ENCODE measurements at regions not wholly inside any gene's neighbourhood (a gene's known extent, or its start where the extent isn't known, plus 50 kb on each side); places are given as distances from the start of the nearest gene placed in this dataset.

- no peaks in the 10 kb centered on the region for H3K27me3 ChIP-seq (ENCODE audit: control insufficient read depth, insufficient read depth, low read length)
- intact Hi-C loops (cut with DNase I) = no loop called here
- H3K9me3 ChIP-seq (ENCODE audit: control insufficient read depth in 2 of 3, insufficient read depth in 1 of 3, low read length in 3 of 3) = peaks cover 0 to 13% (median 0%) of the 10 kb centered on the region in 3 donors
- no peaks in the 10 kb centered on the region for H3K4me1 ChIP-seq (ENCODE audit: control insufficient read depth in 2 of 3, insufficient read depth in 2 of 3, low read depth in 1 of 3, low read length in 3 of 3)
- no peak overlapping the region for H3K27ac ChIP-seq (ENCODE audit: low read depth in 2 of 2, low read length in 2 of 2)
- DNase-seq = no peak
- no peak overlapping the region for H3K4me3 ChIP-seq (ENCODE audit: low read length in 3 of 3)
- H3K36me3 ChIP-seq (ENCODE audit: control insufficient read depth in 2 of 3, insufficient read depth in 3 of 3, low read length in 3 of 3) = no peaks in the 10 kb centered on the region
- no peak overlapping the region for H3K9ac ChIP-seq (ENCODE audit: low read length in 3 of 3)
- TF ChIP-seq CTCF (IDR thresholded peaks at IDR 0.05; ENCODE audit: borderline replicate concordance, extremely low read depth, insufficient read depth) = no peak
- FAIRE-seq = no peak
These were observed 828.3 kb upstream of the TMEM132C start for GRCh38 chr12:127438512-127439244.

- TF ChIP-seq CTCF (IDR thresholded peaks at IDR 0.05; ENCODE audit: borderline replicate concordance, extremely low read depth, insufficient read depth) = no peak
- no peak overlapping the region for H3K27ac ChIP-seq (ENCODE audit: low read depth in 2 of 2, low read length in 2 of 2)
- intact Hi-C loops (cut with DNase I) = no loop called here
- H3K36me3 ChIP-seq (ENCODE audit: control insufficient read depth in 2 of 3, insufficient read depth in 3 of 3, low read length in 3 of 3) = no peaks in the 10 kb centered on the region
- H3K4me1 ChIP-seq (ENCODE audit: control insufficient read depth in 2 of 3, insufficient read depth in 2 of 3, low read depth in 1 of 3, low read length in 3 of 3) = no peaks in the 10 kb centered on the region
- FAIRE-seq = no peak
- no peak overlapping the region for H3K4me3 ChIP-seq (ENCODE audit: low read length in 3 of 3)
- H3K9me3 ChIP-seq (ENCODE audit: control insufficient read depth in 2 of 3, insufficient read depth in 1 of 3, low read length in 3 of 3) = peaks cover 0 to 7% (median 0%) of the 10 kb centered on the region in 3 donors
- no peaks in the 10 kb centered on the region for H3K27me3 ChIP-seq (ENCODE audit: control insufficient read depth, insufficient read depth, low read length)
- DNase-seq = no peak
- H3K9ac ChIP-seq (ENCODE audit: low read length in 3 of 3) = no peak overlapping the region
These were observed 821.3 kb upstream of the TMEM132C start for GRCh38 chr12:127445581-127446139.

- H3K27me3 ChIP-seq (ENCODE audit: control insufficient read depth, insufficient read depth, low read length) = no peaks in the 10 kb centered on the region
- no peaks in the 10 kb centered on the region for H3K36me3 ChIP-seq (ENCODE audit: control insufficient read depth in 2 of 3, insufficient read depth in 3 of 3, low read length in 3 of 3)
- H3K9me3 ChIP-seq (ENCODE audit: control insufficient read depth in 2 of 3, insufficient read depth in 1 of 3, low read length in 3 of 3) = no peaks in the 10 kb centered on the region
- H3K4me3 ChIP-seq (ENCODE audit: low read length in 3 of 3) = no peak overlapping the region
- TF ChIP-seq CTCF (IDR thresholded peaks at IDR 0.05; ENCODE audit: borderline replicate concordance, extremely low read depth, insufficient read depth) = no peak
- DNase-seq (no peak), FAIRE-seq (no peak)
- H3K27ac ChIP-seq (ENCODE audit: low read depth in 2 of 2, low read length in 2 of 2) = no peak overlapping the region
- no peak overlapping the region for H3K9ac ChIP-seq (ENCODE audit: low read length in 3 of 3)
- intact Hi-C loops (cut with DNase I) = no loop called here
- no peaks in the 10 kb centered on the region for H3K4me1 ChIP-seq (ENCODE audit: control insufficient read depth in 2 of 3, insufficient read depth in 2 of 3, low read depth in 1 of 3, low read length in 3 of 3)
These were observed 818.1 kb upstream of the TMEM132C start for GRCh38 chr12:127448906-127449305.
